MCF 10A (cell line): ENCODE measurements at regions not wholly inside any gene's neighbourhood (a gene's known extent, or its start where the extent isn't known, plus 50 kb on each side); places are given as distances from the start of the nearest gene placed in this dataset.

ENCODE experiments used
- BruUV-seq: library from RNA; stranded (reverse); fragments of 400-500 nt; replicated peaks from 2 replicates; lab custom pipeline; 2021; lab: Mats Ljungman, UMichigan
- CTCF ChIA-PET: fragments of 300-600 bp; sonication (Branson Sonifier 250); formaldehyde crosslinking; extraction: SDS; loops from one replicate; lab custom pipeline; 2021; ENCODE audit warnings: antibody characterized with exemption, inconsistent platforms; lab: Yijun Ruan, JAX
- POLR2A ChIA-PET: fragments of 300-600, 350-650 bp; sonication (Branson Sonifier 250); formaldehyde crosslinking; extraction: SDS; loops from one replicate; lab custom pipeline; 2020; ENCODE audit warnings: antibody characterized with exemption, inconsistent platforms; lab: Yijun Ruan, JAX
- DNase-seq: peaks from one replicate; pipeline ENCODE4 v3.0.0-alpha.2; 2018; ENCODE audit not compliant: unreplicated experiment
- H3K27ac Mint-ChIP-seq: one replicate; pipeline ENCODE4 v1.8.0; 2022; ENCODE audit warnings: mild to moderate bottlenecking, low read depth, mixed read lengths; ENCODE audit not compliant: unreplicated experiment
- H3K27me3 Mint-ChIP-seq: one replicate; pipeline ENCODE4 v1.8.0; 2022; ENCODE audit warnings: mixed read lengths; ENCODE audit not compliant: insufficient read depth, unreplicated experiment
- H3K36me3 Mint-ChIP-seq: one replicate; pipeline ENCODE4 v1.8.0; 2022; ENCODE audit warnings: mild to moderate bottlenecking, moderate library complexity, mixed read lengths; ENCODE audit not compliant: insufficient read depth, unreplicated experiment
- H3K4me1 Mint-ChIP-seq: one replicate; pipeline ENCODE4 v1.8.0; 2022; ENCODE audit warnings: mixed read lengths; ENCODE audit not compliant: insufficient read depth, unreplicated experiment
- H3K4me3 Mint-ChIP-seq: one replicate; pipeline ENCODE4 v1.8.0; 2022; ENCODE audit warnings: mild to moderate bottlenecking, moderate library complexity, mixed read lengths; ENCODE audit not compliant: unreplicated experiment
- H3K9me3 Mint-ChIP-seq: one replicate; pipeline ENCODE4 v1.8.0; 2022; ENCODE audit warnings: mixed read lengths; ENCODE audit not compliant: unreplicated experiment
- intact Hi-C: fragments of 100-400 bp; cut with micrococcal nuclease; formaldehyde crosslinking; loops from 2 replicates; pipeline ENCODE4 v1.14.1; 2022
- TF ChIP-seq, protein P1 (sequence below): fragments of 200-600 bp; IDR thresholded peaks from one replicate; pipeline ENCODE4 v1.8.0; 2022; ENCODE audit warnings: antibody characterized with exemption, mild to moderate bottlenecking; ENCODE audit not compliant: unreplicated experiment

- H3K4me3 Mint-ChIP-seq: no peak overlapping the region
- H3K9me3 Mint-ChIP-seq: no peaks in the 10 kb centered on the region
- TF ChIP-seq, protein P1, sequence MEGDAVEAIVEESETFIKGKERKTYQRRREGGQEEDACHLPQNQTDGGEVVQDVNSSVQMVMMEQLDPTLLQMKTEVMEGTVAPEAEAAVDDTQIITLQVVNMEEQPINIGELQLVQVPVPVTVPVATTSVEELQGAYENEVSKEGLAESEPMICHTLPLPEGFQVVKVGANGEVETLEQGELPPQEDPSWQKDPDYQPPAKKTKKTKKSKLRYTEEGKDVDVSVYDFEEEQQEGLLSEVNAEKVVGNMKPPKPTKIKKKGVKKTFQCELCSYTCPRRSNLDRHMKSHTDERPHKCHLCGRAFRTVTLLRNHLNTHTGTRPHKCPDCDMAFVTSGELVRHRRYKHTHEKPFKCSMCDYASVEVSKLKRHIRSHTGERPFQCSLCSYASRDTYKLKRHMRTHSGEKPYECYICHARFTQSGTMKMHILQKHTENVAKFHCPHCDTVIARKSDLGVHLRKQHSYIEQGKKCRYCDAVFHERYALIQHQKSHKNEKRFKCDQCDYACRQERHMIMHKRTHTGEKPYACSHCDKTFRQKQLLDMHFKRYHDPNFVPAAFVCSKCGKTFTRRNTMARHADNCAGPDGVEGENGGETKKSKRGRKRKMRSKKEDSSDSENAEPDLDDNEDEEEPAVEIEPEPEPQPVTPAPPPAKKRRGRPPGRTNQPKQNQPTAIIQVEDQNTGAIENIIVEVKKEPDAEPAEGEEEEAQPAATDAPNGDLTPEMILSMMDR: no peak
- ChIA-PET POLR2A (no interaction called here), CTCF (no interaction called here)
- H3K4me1 Mint-ChIP-seq: peaks cover 1% of the 10 kb centered on the region
- H3K36me3 Mint-ChIP-seq: peaks cover 4% of the 10 kb centered on the region
- intact Hi-C loops: no loop called here
- no peaks in the 10 kb centered on the region for H3K27me3 Mint-ChIP-seq
- DNase-seq: peak; percentile 45
- H3K27ac Mint-ChIP-seq: no peak overlapping the region
- BruUV-seq: no TSS peak
These were observed 223.6 kb upstream of the CIBAR2 start for GRCh38 chr16:85335584-85336491.

- Mint-ChIP-seq H3K36me3 (peaks cover 4% of the 10 kb centered on the region), H3K27ac (no peak overlapping the region), H3K27me3 (no peaks in the 10 kb centered on the region), H3K4me3 (no peak overlapping the region), H3K9me3 (no peaks in the 10 kb centered on the region), H3K4me1 (no peaks in the 10 kb centered on the region)
- no peak for DNase-seq
- ChIA-PET CTCF (no interaction called here), POLR2A (interaction anchor here (1.1 kb wide), 1 partner anchor 58 kb away, joined by 3 read pairs; no protein-coding TSS in a partner anchor)
- TF ChIP-seq, protein P1: no peak
- intact Hi-C loops: no loop called here
- BruUV-seq: no TSS peak
These were observed 225.8 kb upstream of the CIBAR2 start for GRCh38 chr16:85337910-85338637.

DNA sequence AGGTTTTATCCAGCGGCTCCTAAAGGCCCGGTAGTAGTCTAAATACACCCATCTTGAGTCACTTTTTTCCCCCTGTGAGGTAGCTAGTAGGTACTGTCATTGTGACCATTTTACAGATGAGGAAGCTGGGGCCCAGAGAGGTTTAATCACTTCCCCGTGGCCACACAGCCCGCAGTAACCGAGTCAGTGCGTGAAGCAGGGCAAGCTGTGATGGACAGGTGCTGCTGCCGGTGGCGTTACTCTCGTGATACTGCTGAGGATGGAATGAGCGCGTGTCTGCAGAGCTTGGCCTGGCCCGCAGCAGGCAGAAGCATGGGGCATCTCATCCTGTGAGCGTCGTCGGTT is 226.3 kb upstream of the CIBAR2 start:
- Mint-ChIP-seq H3K27me3 (no peaks in the 10 kb centered on the region), H3K9me3 (no peaks in the 10 kb centered on the region), H3K4me1 (no peaks in the 10 kb centered on the region), H3K27ac (no peak overlapping the region), H3K4me3 (no peak overlapping the region), H3K36me3 (peaks cover 4% of the 10 kb centered on the region)
- no TSS peak for BruUV-seq
- TF ChIP-seq, protein P1: no peak
- POLR2A ChIA-PET: interaction anchor here (0.9 to 1.1 kb wide), 2 partner anchors 13 to 57 kb away, joined by 3 read pairs; no protein-coding TSS in a partner anchor
- intact Hi-C loops: no loop called here
- CTCF ChIA-PET: no interaction called here
- DNase-seq: no peak
